GM23248 (cell line): ENCODE measurements at regions not wholly inside any gene's neighbourhood (a gene's known extent, or its start where the extent isn't known, plus 50 kb on each side); places are given as distances from the start of the nearest gene placed in this dataset.
"Not testable (repeated sequence)": the region's sequence is repeated elsewhere in the genome, so short reads cannot be mapped to it uniquely, and the experiment has no call there.

Experiments
- DNase-seq: peaks from one replicate; pipeline ENCODE4 v3.0.0-alpha.2; 2015
- H2AFZ ChIP-seq: fragments of 200-600 bp; sonication (generic); 2 replicates; pipeline ENCODE4 v1.6.1; 2016; ENCODE audit warnings: antibody characterized with exemption
- H3F3A ChIP-seq: fragments of 200-600 bp; sonication (generic); 2 replicates; pipeline ENCODE4 v1.6.1; 2016; ENCODE audit warnings: mild to moderate bottlenecking, antibody characterized with exemption, mixed run types; ENCODE audit not compliant: insufficient read depth
- H3K27ac ChIP-seq: fragments of 200-600 bp; sonication (generic); 2 replicates; pipeline ENCODE4 v1.5.1; 2016; ENCODE audit warnings: mild to moderate bottlenecking
- H3K27me3 ChIP-seq: fragments of 200-600 bp; sonication (generic); replicated peaks from 2 replicates; pipeline ENCODE4 v1.6.1; 2016; ENCODE audit warnings: mild to moderate bottlenecking; ENCODE audit not compliant: insufficient read depth
- H3K36me3 ChIP-seq: fragments of 200-600 bp; sonication (generic); 2 replicates; pipeline ENCODE4 v1.6.1; 2016; ENCODE audit warnings: low read depth, mild to moderate bottlenecking
- H3K4me1 ChIP-seq: fragments of 200-600 bp; sonication (generic); 2 replicates; pipeline ENCODE4 v1.6.1; 2016; ENCODE audit warnings: mild to moderate bottlenecking; ENCODE audit not compliant: insufficient read depth
- H3K4me2 ChIP-seq: fragments of 200-600 bp; sonication (generic); one replicate; pipeline ENCODE4 v1.6.1; 2016; ENCODE audit warnings: mild to moderate bottlenecking; ENCODE audit not compliant: unreplicated experiment
- H3K4me3 ChIP-seq: fragments of 200-600 bp; sonication (generic); 2 replicates; pipeline ENCODE4 v1.5.1; 2016; ENCODE audit warnings: mild to moderate bottlenecking
- H3K79me2 ChIP-seq: fragments of 200-600 bp; sonication (generic); 2 replicates; pipeline ENCODE4 v1.6.1; 2016; ENCODE audit warnings: mild to moderate bottlenecking; ENCODE audit not compliant: insufficient read depth
- H3K9ac ChIP-seq: fragments of 200-600 bp; sonication (generic); 2 replicates; pipeline ENCODE4 v1.6.1; 2016; ENCODE audit warnings: mild to moderate bottlenecking
- H3K9me2 ChIP-seq: fragments of 200-600 bp; sonication (generic); 2 replicates; pipeline ENCODE4 v1.6.1; 2016; ENCODE audit warnings: mixed run types, mild to moderate bottlenecking, moderate library complexity; ENCODE audit not compliant: insufficient read depth
- H3K9me3 ChIP-seq: fragments of 200-600 bp; sonication (generic); one replicate; pipeline ENCODE4 v1.6.1; 2017; ENCODE audit warnings: low read depth
- H4K20me1 ChIP-seq: fragments of 200-600 bp; sonication (generic); 2 replicates; pipeline ENCODE4 v1.6.0; 2016; ENCODE audit not compliant: insufficient read depth
- EZH2 ChIP-seq: fragments of 200-600 bp; sonication (generic); IDR thresholded peaks from 2 replicates; pipeline ENCODE4 v1.6.1; 2018; ENCODE audit warnings: antibody characterized with exemption, mild to moderate bottlenecking; ENCODE audit not compliant: insufficient read depth, poor library complexity, severe bottlenecking
- EZH2phosphoT487 ChIP-seq: fragments of 200-600 bp; sonication (generic); IDR thresholded peaks from 2 replicates; pipeline ENCODE4 v1.6.1; 2018; ENCODE audit warnings: antibody characterized with exemption, moderate library complexity, mild to moderate bottlenecking, low read depth; ENCODE audit not compliant: insufficient read depth
- WGBS, 2 experiments: methylation state at CpG; one replicate each; pipeline ENCODE4 v1.1.6; 2015 to 2017; ENCODE audit warnings: low lambda C conversion rate in 2 of 2, low coverage in 1 of 2; ENCODE audit errors: missing lambda C conversion rate in 2 of 2; 5-methylcytosine and 5-hydroxymethylcytosine counted together
- in situ Hi-C: fragments of 300-500 bp; cut with MboI; formaldehyde crosslinking; loops from 2 replicates; pipeline ENCODE4 v1.15.0; 2020

GRCh38 chr7:86094166-86094669 lies 549.5 kb upstream of the GRM3 start:
- no peak overlapping the region for H3K4me2 ChIP-seq
- TF ChIP-seq EZH2phosphoT487 (no peak), EZH2 (no peak)
- no peak overlapping the region for H3K9ac ChIP-seq
- no peaks in the 10 kb centered on the region for H3K36me3 ChIP-seq
- H3K9me2 ChIP-seq, result no peaks in the 10 kb centered on the region
- H3K9me3 ChIP-seq, result no peaks in the 10 kb centered on the region
- no peaks in the 10 kb centered on the region for H4K20me1 ChIP-seq
- H3K79me2 ChIP-seq, result no peaks in the 10 kb centered on the region
- no peak overlapping the region for H3K4me3 ChIP-seq
- in situ Hi-C loops, result no loop called here
- WGBS, 2 experiments, result 4 to 5% methylated on average over 1 of the region's 1 CpG
- no peaks in the 10 kb centered on the region for H3K4me1 ChIP-seq
- no peak for DNase-seq
- no peak overlapping the region for H3K27ac ChIP-seq
- no peaks in the 10 kb centered on the region for H3F3A ChIP-seq
- no peak overlapping the region for H2AFZ ChIP-seq
- H3K27me3 ChIP-seq, result no peaks in the 10 kb centered on the region

- DNase-seq, result no peak
- no peaks in the 10 kb centered on the region for H3K79me2 ChIP-seq
- no peak overlapping the region for H2AFZ ChIP-seq
- no peak overlapping the region for H3K4me3 ChIP-seq
- TF ChIP-seq EZH2 (no peak), EZH2phosphoT487 (no peak)
- no peaks in the 10 kb centered on the region for H3K4me1 ChIP-seq
- no peaks in the 10 kb centered on the region for H3K9me3 ChIP-seq
- in situ Hi-C loops, result no loop called here
- H3K9ac ChIP-seq, result no peak overlapping the region
- H4K20me1 ChIP-seq, result no peaks in the 10 kb centered on the region
- H3K9me2 ChIP-seq, result no peaks in the 10 kb centered on the region
- WGBS, 2 experiments, result 9 to 19% methylated on average over 1 of the region's 1 CpG
- H3K27me3 ChIP-seq, result no peaks in the 10 kb centered on the region
- no peak overlapping the region for H3K4me2 ChIP-seq
- H3F3A ChIP-seq, result no peaks in the 10 kb centered on the region
- H3K27ac ChIP-seq, result no peak overlapping the region
- H3K36me3 ChIP-seq, result no peaks in the 10 kb centered on the region
Measured at GRCh38 chr7:86091369-86091768, 552.3 kb upstream of the GRM3 start.

- Histone ChIP-seq H3K9me2 (no peaks in the 10 kb centered on the region), H3K27ac (no peak overlapping the region)
Measured at GRCh38 chr7:86089455-86089854, 554.3 kb upstream of the GRM3 start.

GRCh38 chr7:86064572-86064971 lies 579.1 kb upstream of the GRM3 start:
- H4K20me1 ChIP-seq, H2AFZ ChIP-seq, H3K4me1 ChIP-seq, in situ Hi-C loops, H3K4me3 ChIP-seq, H3K27ac ChIP-seq, H3F3A ChIP-seq, H3K9ac ChIP-seq, H3K9me3 ChIP-seq, DNase-seq, H3K27me3 ChIP-seq, H3K4me2 ChIP-seq, H3K79me2 ChIP-seq, H3K36me3 ChIP-seq, H3K9me2 ChIP-seq: not testable (repeated sequence)
- WGBS, 2 experiments, result 11 to 31% methylated on average over 1 of the region's 1 CpG

More at GRCh38 chr7:86089455-86089854, 554.3 kb upstream of the GRM3 start:
- Histone ChIP-seq H3K9me3 (no peaks in the 10 kb centered on the region), H3K27me3 (no peaks in the 10 kb centered on the region), H3K4me3 (no peak overlapping the region), H3K36me3 (no peaks in the 10 kb centered on the region), H3F3A (no peaks in the 10 kb centered on the region), H3K4me1 (no peaks in the 10 kb centered on the region), H3K79me2 (no peaks in the 10 kb centered on the region), H2AFZ (no peak overlapping the region), H4K20me1 (no peaks in the 10 kb centered on the region), H3K4me2 (no peak overlapping the region), H3K9ac (no peak overlapping the region)
- no peak for TF ChIP-seq EZH2
- TF ChIP-seq EZH2phosphoT487, result no peak
- in situ Hi-C loops, result no loop called here
- no peak for DNase-seq
- 21 to 40% methylated on average over 1 of the region's 1 CpG for WGBS, 2 experiments

GRCh38 chr7:86058649-86059048 lies 585.1 kb upstream of the GRM3 start:
- no peaks in the 10 kb centered on the region for H3K27me3 ChIP-seq
- H3K36me3 ChIP-seq, result no peaks in the 10 kb centered on the region
- DNase-seq, result no peak
- no peak overlapping the region for H3K4me3 ChIP-seq
- no peaks in the 10 kb centered on the region for H3K9me3 ChIP-seq
- H2AFZ ChIP-seq, result no peak overlapping the region
- H4K20me1 ChIP-seq, result no peaks in the 10 kb centered on the region
- no peaks in the 10 kb centered on the region for H3K4me1 ChIP-seq
- no peaks in the 10 kb centered on the region for H3K9me2 ChIP-seq
- H3K27ac ChIP-seq, result no peak overlapping the region
- no peaks in the 10 kb centered on the region for H3F3A ChIP-seq
- WGBS, 2 experiments, result 11 to 12% methylated on average over 3 of the region's 3 CpGs
- in situ Hi-C loops, result no loop called here
- H3K79me2 ChIP-seq, result no peaks in the 10 kb centered on the region
- no peak overlapping the region for H3K9ac ChIP-seq
- TF ChIP-seq EZH2phosphoT487 (no peak), EZH2 (no peak)
- no peak overlapping the region for H3K4me2 ChIP-seq
